SU-DHL-6 (cell line): ENCODE measurements at regions not wholly inside any gene's neighbourhood (a gene's known extent, or its start where the extent isn't known, plus 50 kb on each side); places are given as distances from the start of the nearest gene placed in this dataset.

ENCODE experiments used
- H2AFZ ChIP-seq: fragments of 200-600 bp; sonication (generic); 2 replicates; pipeline ENCODE4 v1.6.1; 2014; ENCODE audit warnings: low read depth, mild to moderate bottlenecking, moderate library complexity, mixed read lengths, antibody characterized with exemption, low read length; ENCODE audit not compliant: severe bottlenecking
- H3F3A ChIP-seq: fragments of 200-600 bp; shearing (Covaris generic); 2 replicates; pipeline ENCODE4 v1.6.0; 2016; ENCODE audit warnings: antibody characterized with exemption, mild to moderate bottlenecking; ENCODE audit not compliant: insufficient read depth
- H3K27ac ChIP-seq: fragments of 200-600 bp; sonication (generic); 2 replicates; pipeline ENCODE4 v1.5.1; 2016; ENCODE audit warnings: low read depth, mild to moderate bottlenecking, low read length, moderate library complexity, mixed read lengths
- H3K27me3 ChIP-seq: fragments of 200-600 bp; sonication (generic), shearing (Covaris generic); 2 replicates; pipeline ENCODE4 v1.6.0; 2014; ENCODE audit warnings: mild to moderate bottlenecking, low read length
- H3K36me3 ChIP-seq: fragments of 200-600 bp; sonication (generic); 2 replicates; pipeline ENCODE4 v1.6.1; 2014; ENCODE audit warnings: mild to moderate bottlenecking, low read length, mixed read lengths
- H3K4me2 ChIP-seq: fragments of 300-600, 200-600 bp; shearing (Covaris generic), sonication (generic); 2 replicates; pipeline ENCODE4 v1.6.0; 2014; ENCODE audit warnings: low read length, low read depth, mild to moderate bottlenecking; ENCODE audit not compliant: poor library complexity, severe bottlenecking
- H3K4me3 ChIP-seq: fragments of 200-600 bp; sonication (generic); 2 replicates; pipeline ENCODE4 v1.5.1; 2014; ENCODE audit warnings: antibody characterized with exemption, low read length, mild to moderate bottlenecking, mixed read lengths; ENCODE audit not compliant: insufficient read depth, poor library complexity, severe bottlenecking
- H3K79me2 ChIP-seq: fragments of 200-600 bp; sonication (generic); 2 replicates; pipeline ENCODE4 v1.6.1; 2014; ENCODE audit warnings: mild to moderate bottlenecking, low read length, moderate library complexity; ENCODE audit not compliant: insufficient read depth
- H3K9ac ChIP-seq: fragments of 200-600 bp; sonication (generic); 2 replicates; pipeline ENCODE4 v1.7.0; 2014; ENCODE audit warnings: mild to moderate bottlenecking, low read length
- H3K9me2 ChIP-seq: fragments of 200-600 bp; sonication (generic); replicated peaks from 2 replicates; pipeline ENCODE4 v1.6.1; 2014; ENCODE audit warnings: low read length; ENCODE audit not compliant: insufficient read depth
- H3K9me3 ChIP-seq: fragments of 200-600 bp; sonication (generic); 2 replicates; pipeline ENCODE4 v1.6.1; 2014; ENCODE audit warnings: low read length, mixed read lengths; ENCODE audit not compliant: insufficient read depth
- H4K20me1 ChIP-seq: fragments of 200-600 bp; sonication (generic); 2 replicates; pipeline ENCODE4 v1.6.1; 2014; ENCODE audit warnings: low read depth, mild to moderate bottlenecking, antibody characterized with exemption, low read length, moderate library complexity, mixed read lengths
- CTCF ChIP-seq: fragments of 200-600 bp; sonication (generic); IDR thresholded peaks from one replicate; pipeline ENCODE4 v1.5.1; 2017; ENCODE audit warnings: antibody characterized with exemption, mild to moderate bottlenecking, low read length, moderate library complexity; ENCODE audit not compliant: insufficient read depth, poor library complexity, severe bottlenecking
- EZH2phosphoT487 ChIP-seq: fragments of 200-600 bp; sonication (generic), shearing (Covaris generic); conservative IDR thresholded peaks from 2 replicates; pipeline ENCODE4 v1.6.1; 2018; ENCODE audit warnings: mild to moderate bottlenecking, antibody characterized with exemption, low read length, moderate library complexity, mixed read lengths

GRCh38 chr4:188409851-188410250 is 270.6 kb downstream of the TRIML1 start:
- Histone ChIP-seq H3K27me3 (no peaks in the 10 kb centered on the region), H3K9me2 (no peaks in the 10 kb centered on the region), H3K9me3 (no peaks in the 10 kb centered on the region), H3K79me2 (no peaks in the 10 kb centered on the region), H3F3A (no peaks in the 10 kb centered on the region), H2AFZ (no peak overlapping the region), H3K36me3 (no peaks in the 10 kb centered on the region), H3K27ac (no peak overlapping the region), H3K4me2 (no peak overlapping the region), H3K4me3 (no peak overlapping the region), H3K9ac (no peak overlapping the region), H4K20me1 (no peaks in the 10 kb centered on the region)
- no peak for TF ChIP-seq CTCF
- TF ChIP-seq EZH2phosphoT487: no peak

GRCh38 chr4:188411805-188412204 is 272.6 kb downstream of the TRIML1 start:
- H3K9ac ChIP-seq: no peak overlapping the region
- no peaks in the 10 kb centered on the region for H3F3A ChIP-seq
- no peaks in the 10 kb centered on the region for H3K36me3 ChIP-seq
- no peak overlapping the region for H3K4me3 ChIP-seq
- H3K9me2 ChIP-seq: no peaks in the 10 kb centered on the region
- H3K79me2 ChIP-seq: no peaks in the 10 kb centered on the region
- H3K9me3 ChIP-seq: no peaks in the 10 kb centered on the region
- H4K20me1 ChIP-seq: no peaks in the 10 kb centered on the region
- no peak overlapping the region for H2AFZ ChIP-seq
- TF ChIP-seq CTCF (no peak), EZH2phosphoT487 (no peak)
- no peak overlapping the region for H3K4me2 ChIP-seq
- no peaks in the 10 kb centered on the region for H3K27me3 ChIP-seq
- H3K27ac ChIP-seq: no peak overlapping the region

- Histone ChIP-seq H3K9me2 (no peaks in the 10 kb centered on the region), H3K27me3 (no peaks in the 10 kb centered on the region), H3K4me2 (no peak overlapping the region), H3F3A (no peaks in the 10 kb centered on the region), H3K36me3 (no peaks in the 10 kb centered on the region), H3K27ac (no peak overlapping the region), H3K9me3 (no peaks in the 10 kb centered on the region), H2AFZ (no peak overlapping the region), H3K9ac (no peak overlapping the region), H3K4me3 (no peak overlapping the region), H3K79me2 (no peaks in the 10 kb centered on the region), H4K20me1 (no peaks in the 10 kb centered on the region)
- no peak for TF ChIP-seq CTCF
- TF ChIP-seq EZH2phosphoT487: no peak
These were observed 273.3 kb downstream of the TRIML1 start for GRCh38 chr4:188412499-188412898.
